NCI-H2196 (cell line): ENCODE measurements at regions not wholly inside any gene's neighbourhood (a gene's known extent, or its start where the extent isn't known, plus 50 kb on each side); places are given as distances from the start of the nearest gene placed in this dataset.

Experiments used
- DNase-seq: peaks from one replicate; lab custom pipeline; 2025; ENCODE audit not compliant: unreplicated experiment; lab: John Stamatoyannopoulos, UW

- no peak for DNase-seq
Observed at GRCh38 chr1:98081944-98082343, 161.1 kb upstream of the DPYD start.

GRCh38 chr1:98078596-98078995 is 157.8 kb upstream of the DPYD start:
- no peak for DNase-seq

GRCh38 chr1:98077691-98078090 is 156.9 kb upstream of the DPYD start:
- DNase-seq, result no peak

GRCh38 chr1:98075626-98076025 is 154.8 kb upstream of the DPYD start:
- DNase-seq, result no peak

- DNase-seq, result no peak
Observed at GRCh38 chr1:98073823-98074222, 153.0 kb upstream of the DPYD start.

GRCh38 chr1:98073106-98073505 is 152.3 kb upstream of the DPYD start:
- no peak for DNase-seq

- no peak for DNase-seq
Observed at GRCh38 chr1:98072047-98072446, 151.2 kb upstream of the DPYD start.

- no peak for DNase-seq
Observed at GRCh38 chr1:98068016-98068415, 147.2 kb upstream of the DPYD start.

GRCh38 chr1:98066911-98067310 is 146.1 kb upstream of the DPYD start:
- no peak for DNase-seq

GRCh38 chr1:98059620-98060019 is 138.8 kb upstream of the DPYD start:
- no peak for DNase-seq

GRCh38 chr1:98058676-98059075 is 137.8 kb upstream of the DPYD start:
- no peak for DNase-seq

- DNase-seq, result no peak
Observed at GRCh38 chr1:98057236-98057910, 136.5 kb upstream of the DPYD start.

- DNase-seq, result no peak
Observed at GRCh38 chr1:98056781-98057180, 135.9 kb upstream of the DPYD start.

- DNase-seq, result no peak
Observed at GRCh38 chr1:98055457-98055856, 134.6 kb upstream of the DPYD start.

GRCh38 chr1:98054786-98055185 is 134.0 kb upstream of the DPYD start:
- no peak for DNase-seq

- no peak for DNase-seq
Observed at GRCh38 chr1:98054367-98054701, 133.5 kb upstream of the DPYD start.

GRCh38 chr1:98053471-98054366 is 132.9 kb upstream of the DPYD start:
- DNase-seq, result peak; percentile 42

- peak; percentile 45 for DNase-seq
Observed at GRCh38 chr1:98051065-98051675, 130.3 kb upstream of the DPYD start.

- no peak for DNase-seq
Observed at GRCh38 chr1:98049370-98050135, 128.7 kb upstream of the DPYD start.

GRCh38 chr1:98048751-98049325 is 128.0 kb upstream of the DPYD start:
- no peak for DNase-seq

- DNase-seq, result no peak
Observed at GRCh38 chr1:98048244-98048643, 127.4 kb upstream of the DPYD start.
